IMR-90 (cell line): ENCODE measurements at regions not wholly inside any gene's neighbourhood (a gene's known extent, or its start where the extent isn't known, plus 50 kb on each side); places are given as distances from the start of the nearest gene placed in this dataset.

Source experiments
- ATAC-seq: fragments of 200-7000 bp; cut with Tn5 transposase; 2 replicates; pipeline ENCODE4 v1.9.1; 2020; ENCODE audit warnings: low read depth, mild to moderate bottlenecking, moderate library complexity
- BruUV-seq: library from RNA; stranded (reverse); fragments of 400-500 nt; replicated peaks from 2 replicates; lab custom pipeline; 2021; lab: Mats Ljungman, UMichigan
- CTCF ChIA-PET: fragments of 300-600 bp; formaldehyde crosslinking; extraction: SDS; loops from one replicate; lab custom pipeline; 2021; ENCODE audit warnings: antibody characterized with exemption; lab: Yijun Ruan, JAX
- POLR2A ChIA-PET: fragments of 300-600 bp; sonication (Branson Sonifier 250); formaldehyde crosslinking; loops from one replicate; lab custom pipeline; 2022; ENCODE audit warnings: antibody characterized with exemption; ENCODE audit not compliant: unreplicated experiment; lab: Charles Lee
- DNase-seq: peaks from one replicate; pipeline ENCODE4 v3.0.0; 2013
- H2AFZ ChIP-seq: replicated peaks from 2 replicates; pipeline ENCODE3; 2013; ENCODE audit warnings: low read length, mild to moderate bottlenecking; ENCODE audit not compliant: poor library complexity
- H2AK5ac ChIP-seq: 2 replicates; pipeline ENCODE4 v1.6.1; 2013; ENCODE audit warnings: low read depth, low read length, inconsistent platforms
- H2AK9ac ChIP-seq: replicated peaks from 2 replicates; pipeline ENCODE3; 2013; ENCODE audit warnings: mild to moderate bottlenecking, low read depth, low read length, moderate library complexity; ENCODE audit not compliant: poor library complexity
- H2BK120ac ChIP-seq: 2 replicates; pipeline ENCODE4 v1.6.1; 2013; ENCODE audit warnings: low read depth, low read length, inconsistent platforms
- H2BK15ac ChIP-seq: 3 replicates; pipeline ENCODE4 v1.6.1; 2013; ENCODE audit warnings: low read depth, low read length, inconsistent platforms
- H2BK20ac ChIP-seq: 2 replicates; pipeline ENCODE4 v1.6.1; 2013; ENCODE audit warnings: low read depth, mild to moderate bottlenecking, inconsistent platforms, low read length, moderate library complexity
- H2BK5ac ChIP-seq: 2 replicates; pipeline ENCODE4 v1.6.1; 2013; ENCODE audit warnings: mild to moderate bottlenecking, low read depth, low read length, inconsistent platforms; ENCODE audit not compliant: poor library complexity, severe bottlenecking
- H3K14ac ChIP-seq: replicated peaks from 2 replicates; pipeline ENCODE4 v1.6.1; 2013; ENCODE audit warnings: low read depth, low read length, inconsistent platforms
- H3K18ac ChIP-seq: 2 replicates; pipeline ENCODE4 v1.6.1; 2013; ENCODE audit warnings: low read depth, low read length, control low read depth
- H3K23ac ChIP-seq: 2 replicates; pipeline ENCODE4 v1.6.1; 2013; ENCODE audit warnings: low read depth, low read length, inconsistent platforms
- H3K27ac ChIP-seq: 2 replicates; pipeline ENCODE4 v1.5.1; 2013; ENCODE audit warnings: mild to moderate bottlenecking, control low read depth, low read length; ENCODE audit not compliant: insufficient read depth
- H3K27me3 ChIP-seq: 2 replicates; pipeline ENCODE4 v1.6.1; 2013; ENCODE audit warnings: low read length; ENCODE audit not compliant: control insufficient read depth, insufficient read depth
- H3K36me3 ChIP-seq: 2 replicates; pipeline ENCODE4 v1.6.1; 2013; ENCODE audit warnings: low read length, mixed read lengths; ENCODE audit not compliant: control insufficient read depth, insufficient read depth
- H3K4ac ChIP-seq: 2 replicates; pipeline ENCODE4 v1.6.1; 2013; ENCODE audit warnings: low read depth, low read length, inconsistent platforms
- H3K4me1 ChIP-seq: 2 replicates; pipeline ENCODE4 v1.6.1; 2013; ENCODE audit warnings: low read length, mixed read lengths; ENCODE audit not compliant: control insufficient read depth, insufficient read depth
- H3K4me2 ChIP-seq: 2 replicates; pipeline ENCODE4 v1.6.1; 2013; ENCODE audit warnings: low read depth, mild to moderate bottlenecking, control low read depth, low read length, moderate library complexity
- H3K4me3 ChIP-seq: 2 replicates; pipeline ENCODE4 v1.5.1; 2013; ENCODE audit warnings: low read depth, mild to moderate bottlenecking, control low read depth, low read length, moderate library complexity; ENCODE audit not compliant: insufficient read depth
- H3K56ac ChIP-seq: 2 replicates; pipeline ENCODE4 v1.6.1; 2013; ENCODE audit warnings: low read length, inconsistent platforms; ENCODE audit not compliant: insufficient read depth; ENCODE audit errors: extremely low read depth
- H3K79me1 ChIP-seq, 2 experiments: 2 replicates each; pipeline ENCODE4 v1.6.1; 2013; ENCODE audit warnings: low read length in 2 of 2, inconsistent platforms in 1 of 2, low read depth in 1 of 2
- H3K9ac ChIP-seq: 2 replicates; pipeline ENCODE4 v1.6.1; 2013; ENCODE audit warnings: low read depth, low read length, control low read depth
- H3K9me1 ChIP-seq: 2 replicates; pipeline ENCODE4 v1.6.1; 2013; ENCODE audit warnings: low read length, inconsistent platforms; ENCODE audit not compliant: insufficient read depth
- H3K9me3 ChIP-seq: 2 replicates; pipeline ENCODE4 v1.6.1; 2013; ENCODE audit warnings: low read length; ENCODE audit not compliant: control insufficient read depth, insufficient read depth
- H4K20me1 ChIP-seq: 2 replicates; pipeline ENCODE4 v1.6.1; 2013; ENCODE audit warnings: low read length, inconsistent platforms; ENCODE audit not compliant: insufficient read depth
- H4K5ac ChIP-seq: 2 replicates; pipeline ENCODE4 v1.6.1; 2013; ENCODE audit warnings: mild to moderate bottlenecking, low read depth, low read length, control low read depth
- H4K8ac ChIP-seq, 2 experiments: 2 replicates each; pipeline ENCODE4 v1.6.1; 2013; ENCODE audit warnings: low read depth in 2 of 2, low read length in 2 of 2, control low read depth in 1 of 2, inconsistent platforms in 1 of 2
- H4K91ac ChIP-seq: 2 replicates; pipeline ENCODE4 v1.6.1; 2013; ENCODE audit warnings: low read depth, low read length, inconsistent platforms; ENCODE audit not compliant: insufficient read depth
- BHLHE40 ChIP-seq: fragments of 150-350 bp; IDR thresholded peaks from 2 replicates; pipeline ENCODE4 v1.6.1; 2016; ENCODE audit warnings: mild to moderate bottlenecking, low read depth, low read length
- CEBPB ChIP-seq: IDR thresholded peaks from 2 replicates; pipeline ENCODE4 v1.6.1; 2012; ENCODE audit warnings: low read depth, low read length, improper control_type of control experiment
- CHD1 ChIP-seq: IDR thresholded peaks from 2 replicates; pipeline ENCODE4 v1.6.1; 2012; ENCODE audit warnings: low read depth, low read length, improper control_type of control experiment
- ELK1 ChIP-seq: fragments of 150-350 bp; IDR thresholded peaks from 2 replicates; pipeline ENCODE4 v1.6.1; 2016; ENCODE audit warnings: low read depth, mild to moderate bottlenecking, low read length, moderate library complexity, borderline replicate concordance
- FOS ChIP-seq: fragments of 150-350 bp; IDR thresholded peaks from 2 replicates; pipeline ENCODE4 v1.6.1; 2016; ENCODE audit warnings: low read depth, low read length
- MAFK ChIP-seq: IDR thresholded peaks from 2 replicates; pipeline ENCODE4 v1.6.1; 2012; ENCODE audit warnings: low read depth, low read length, improper control_type of control experiment
- MAZ ChIP-seq: IDR thresholded peaks from 2 replicates; pipeline ENCODE4 v1.6.1; 2012; ENCODE audit warnings: low read depth, mild to moderate bottlenecking, low read length, improper control_type of control experiment, moderate library complexity, borderline replicate concordance
- MXI1 ChIP-seq: IDR thresholded peaks from 2 replicates; pipeline ENCODE4 v1.6.1; 2012; ENCODE audit warnings: low read depth, mild to moderate bottlenecking, low read length, moderate library complexity, borderline replicate concordance
- NFE2L2 ChIP-seq: fragments of 150-350 bp; IDR thresholded peaks from 2 replicates; pipeline ENCODE4 v1.6.1; 2016; ENCODE audit warnings: low read depth, mild to moderate bottlenecking, low read length
- POLR2A ChIP-seq: IDR thresholded peaks from 2 replicates; pipeline ENCODE4 v1.6.1; 2012; ENCODE audit warnings: mild to moderate bottlenecking, low read depth, low read length
- RAD21 ChIP-seq: IDR thresholded peaks from 2 replicates; pipeline ENCODE4 v1.6.1; 2012; ENCODE audit warnings: low read length, improper control_type of control experiment
- RCOR1 ChIP-seq: IDR thresholded peaks from 2 replicates; pipeline ENCODE4 v1.6.1; 2012; ENCODE audit warnings: mild to moderate bottlenecking, low read length, improper control_type of control experiment; ENCODE audit not compliant: insufficient replicate concordance
- RFX5 ChIP-seq: IDR thresholded peaks from 2 replicates; pipeline ENCODE4 v1.8.0; 2012; ENCODE audit warnings: low read depth, mild to moderate bottlenecking, low read length, moderate library complexity
- SMC3 ChIP-seq: fragments of 150-350 bp; IDR thresholded peaks from 2 replicates; pipeline ENCODE4 v1.6.1; 2016; ENCODE audit warnings: low read depth, mild to moderate bottlenecking, antibody characterized with exemption, low read length, moderate library complexity
- USF2 ChIP-seq: fragments of 150-350 bp; IDR thresholded peaks from 2 replicates; pipeline ENCODE4 v1.6.1; 2017; ENCODE audit warnings: mild to moderate bottlenecking, antibody characterized with exemption, low read length, low read depth
- WGBS, 2 experiments: methylation state at CpG; one replicate each; pipeline versions ENCODE4 v1.1.5 to v1.1.7; 2013; ENCODE audit warnings: missing lambda C conversion rate in 2 of 2; ENCODE audit not compliant: insufficient read length in 1 of 2; ENCODE audit errors: extremely low coverage in 2 of 2; 5-methylcytosine and 5-hydroxymethylcytosine counted together
- dilution Hi-C: fragments of 300-500 bp; cut with HindIII; formaldehyde crosslinking; loops from one replicate; pipeline ENCODE4 v1.14.3; 2018; ENCODE audit warnings: low sequenced_read_pairs; ENCODE audit not compliant: unreplicated experiment
- in situ Hi-C: fragments of 300-500 bp; cut with MboI; formaldehyde crosslinking; loops from 3 replicates; pipeline ENCODE4 v1.14.3; 2019; ENCODE audit warnings: low sequenced_read_pairs, inconsistent platforms, mixed read lengths
- intact Hi-C: fragments of 100-400 bp; cut with micrococcal nuclease; formaldehyde crosslinking; loops from 2 replicates; pipeline ENCODE4 v1.10.0; 2022
- TF ChIP-seq, protein P1 (sequence below): conservative IDR thresholded peaks from 2 replicates; pipeline ENCODE4 v1.5.1; 2012; ENCODE audit warnings: mild to moderate bottlenecking, low read depth, low read length, improper control_type of control experiment

GRCh38 chr5:29002481-29002880 is 1964.1 kb upstream of the CDH9 start:
- Histone ChIP-seq H2AFZ (no peak overlapping the region), H2BK20ac (no peak overlapping the region), H3K4me2 (no peak overlapping the region), H3K14ac (no peak overlapping the region), H4K8ac (no peak overlapping the region), H3K4me1 (no peaks in the 10 kb centered on the region), H3K23ac (no peak overlapping the region), H2BK15ac (no peak overlapping the region), H3K36me3 (no peaks in the 10 kb centered on the region), H3K56ac (no peak overlapping the region), H3K9ac (no peak overlapping the region), H4K5ac (no peak overlapping the region), H3K4ac (no peak overlapping the region), H3K27me3 (no peaks in the 10 kb centered on the region), H3K18ac (no peak overlapping the region), H3K4me3 (no peak overlapping the region), H4K20me1 (no peaks in the 10 kb centered on the region), H2AK5ac (no peak overlapping the region), H3K9me3 (peaks cover 4% of the 10 kb centered on the region; the same call in 1 of the 2 replicates), H2BK120ac (no peak overlapping the region), H3K9me1 (no peaks in the 10 kb centered on the region), H4K91ac (no peak overlapping the region), H3K27ac (no peak overlapping the region), H2BK5ac (no peak overlapping the region), H2AK9ac (no peak overlapping the region), H3K79me1 (no peaks in the 10 kb centered on the region)
- dilution Hi-C loops (no loop called here), in situ Hi-C loops (no loop called here), intact Hi-C loops (no loop called here)
- ChIA-PET CTCF (no interaction called here), POLR2A (no interaction called here)
- no TSS peak for BruUV-seq
- ATAC-seq (no peak), DNase-seq (no peak)
- no peak for TF ChIP-seq RAD21
- no peak for TF ChIP-seq CHD1
- no peak for TF ChIP-seq RCOR1
- no peak for TF ChIP-seq MAZ
- no peak for TF ChIP-seq CEBPB
- TF ChIP-seq ELK1: no peak
- no peak for TF ChIP-seq SMC3
- TF ChIP-seq RFX5: no peak
- TF ChIP-seq, protein P1, sequence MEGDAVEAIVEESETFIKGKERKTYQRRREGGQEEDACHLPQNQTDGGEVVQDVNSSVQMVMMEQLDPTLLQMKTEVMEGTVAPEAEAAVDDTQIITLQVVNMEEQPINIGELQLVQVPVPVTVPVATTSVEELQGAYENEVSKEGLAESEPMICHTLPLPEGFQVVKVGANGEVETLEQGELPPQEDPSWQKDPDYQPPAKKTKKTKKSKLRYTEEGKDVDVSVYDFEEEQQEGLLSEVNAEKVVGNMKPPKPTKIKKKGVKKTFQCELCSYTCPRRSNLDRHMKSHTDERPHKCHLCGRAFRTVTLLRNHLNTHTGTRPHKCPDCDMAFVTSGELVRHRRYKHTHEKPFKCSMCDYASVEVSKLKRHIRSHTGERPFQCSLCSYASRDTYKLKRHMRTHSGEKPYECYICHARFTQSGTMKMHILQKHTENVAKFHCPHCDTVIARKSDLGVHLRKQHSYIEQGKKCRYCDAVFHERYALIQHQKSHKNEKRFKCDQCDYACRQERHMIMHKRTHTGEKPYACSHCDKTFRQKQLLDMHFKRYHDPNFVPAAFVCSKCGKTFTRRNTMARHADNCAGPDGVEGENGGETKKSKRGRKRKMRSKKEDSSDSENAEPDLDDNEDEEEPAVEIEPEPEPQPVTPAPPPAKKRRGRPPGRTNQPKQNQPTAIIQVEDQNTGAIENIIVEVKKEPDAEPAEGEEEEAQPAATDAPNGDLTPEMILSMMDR: no peak
- no peak for TF ChIP-seq NFE2L2
- no peak for TF ChIP-seq FOS
- no peak for TF ChIP-seq BHLHE40
- TF ChIP-seq MAFK: no peak
- TF ChIP-seq MXI1: no peak
- no peak for TF ChIP-seq POLR2A
- no peak for TF ChIP-seq USF2
- WGBS, 2 experiments: no CpG with 5 or more reads among the region's 6 CpGs
